Esophagus squamous epithelium (tissue), 5 donors: ENCODE measurements at regions not wholly inside any gene's neighbourhood (a gene's known extent, or its start where the extent isn't known, plus 50 kb on each side); places are given as distances from the start of the nearest gene placed in this dataset.

ENCODE experiments used
- DNase-seq: peaks from one replicate; lab custom pipeline; 2025; lab: John Stamatoyannopoulos, UW
- H3K27ac ChIP-seq, 4 donors: fragments of 200-600 bp; sonication (generic); one replicate each; pipeline ENCODE4 v1.5.1; 2016 to 2019; ENCODE audit warnings: mild to moderate bottlenecking in 1 of 4
- H3K27me3 ChIP-seq, 4 donors: fragments of 200-600 bp; sonication (generic); 1 replicate in 3 of 4; 2 replicates in 1 of 4; pipeline versions ENCODE4 v1.5.1 to v1.6.0; 2017 to 2021; ENCODE audit warnings: antibody characterized with exemption in 1 of 4
- H3K36me3 ChIP-seq, 3 donors: fragments of 200-600 bp; sonication (generic); one replicate each; pipeline ENCODE4 v1.5.1; 2016 to 2019
- H3K4me1 ChIP-seq, 3 donors: fragments of 200-600 bp; sonication (generic); one replicate each; pipeline ENCODE4 v1.5.1; 2017 to 2019
- H3K4me3 ChIP-seq, 4 donors: fragments of 200-600 bp; sonication (generic); 1 replicate in 3 of 4; 2 replicates in 1 of 4; pipeline ENCODE4 v1.5.1; 2016 to 2019; ENCODE audit warnings: mild to moderate bottlenecking in 2 of 4, moderate library complexity in 1 of 4
- H3K9me3 ChIP-seq, 3 donors: fragments of 200-600 bp; sonication (generic); one replicate each; pipeline ENCODE4 v1.5.1; 2016 to 2019
- CTCF ChIP-seq, 6 experiments: fragments of 450-650 bp in 4 of 6; fragments of 200-600 bp in 2 of 6; sonication (generic) in 2 of 6; IDR thresholded peaks; one replicate each; pipeline ENCODE4 v1.5.1; 2016 to 2019; ENCODE audit warnings: antibody characterized with exemption in 6 of 6, mild to moderate bottlenecking in 4 of 6, moderate library complexity in 4 of 6
- POLR2A ChIP-seq, 4 donors: fragments of 450-650 bp; IDR thresholded peaks; one replicate each; pipeline ENCODE4 v1.6.1; 2017; ENCODE audit warnings: antibody characterized with exemption in 4 of 4, mild to moderate bottlenecking in 4 of 4, moderate library complexity in 3 of 4
- WGBS, 2 donors: methylation state at CpG; one replicate each; pipeline ENCODE4 v1.1.5; 2018; 5-methylcytosine and 5-hydroxymethylcytosine counted together
- intact Hi-C: fragments of 100-400 bp; cut with DNase I; formaldehyde crosslinking; loops from one replicate; pipeline ENCODE4 v1.15.0; 2022
- donor health status: DM: yes; HTN: yes; CAD: no.

GRCh38 chr20:60160451-60161145, 202.4 kb downstream of the CDH26 start:
- Histone ChIP-seq H3K36me3 (no peaks in the 10 kb centered on the region), H3K4me1 (no peaks in the 10 kb centered on the region), H3K9me3 (no peaks in the 10 kb centered on the region), H3K27me3 (peaks cover 0 to 16% (median 0%) of the 10 kb centered on the region in 4 donors), H3K27ac (no peak overlapping the region), H3K4me3 (no peak overlapping the region)
- TF ChIP-seq CTCF (IDR thresholded peaks at IDR 0.05) (no peak), POLR2A (IDR thresholded peaks at IDR 0.05) (no peak)
- 68% methylated on average over 2 of the region's 2 CpGs for WGBS, 2 donors
- intact Hi-C loops: no loop called here
- DNase-seq: no peak

GRCh38 chr20:60167812-60168211, 209.6 kb downstream of the CDH26 start:
- 73 to 74% methylated on average over 1 of the region's 1 CpG for WGBS, 2 donors
- no peak for TF ChIP-seq CTCF (IDR thresholded peaks at IDR 0.05)
- intact Hi-C loops: no loop called here
- H3K27ac ChIP-seq: no peak overlapping the region
- no peak for DNase-seq
- H3K4me1 ChIP-seq: no peaks in the 10 kb centered on the region
- no peaks in the 10 kb centered on the region for H3K36me3 ChIP-seq
- H3K4me3 ChIP-seq: no peak overlapping the region
- no peaks in the 10 kb centered on the region for H3K9me3 ChIP-seq
- no peaks in the 10 kb centered on the region for H3K27me3 ChIP-seq

- no peak for DNase-seq
- WGBS, 2 donors: 78 to 88% methylated on average over 1 of the region's 1 CpG
- H3K27ac ChIP-seq: no peak overlapping the region
- H3K9me3 ChIP-seq: no peaks in the 10 kb centered on the region
- H3K4me3 ChIP-seq: no peak overlapping the region
- no peaks in the 10 kb centered on the region for H3K27me3 ChIP-seq
- intact Hi-C loops: no loop called here
- no peaks in the 10 kb centered on the region for H3K4me1 ChIP-seq
- TF ChIP-seq CTCF (IDR thresholded peaks at IDR 0.05) (no peak), POLR2A (IDR thresholded peaks at IDR 0.05) (no peak)
- no peaks in the 10 kb centered on the region for H3K36me3 ChIP-seq
Measured at GRCh38 chr20:60168963-60169362, 210.7 kb downstream of the CDH26 start.

- WGBS, 2 donors: 73% methylated on average over 3 of the region's 3 CpGs
- no peaks in the 10 kb centered on the region for H3K36me3 ChIP-seq
- H3K27ac ChIP-seq: no peak overlapping the region
- TF ChIP-seq CTCF (IDR thresholded peaks at IDR 0.05) (no peak), POLR2A (IDR thresholded peaks at IDR 0.05) (no peak)
- no peaks in the 10 kb centered on the region for H3K9me3 ChIP-seq
- no peaks in the 10 kb centered on the region for H3K27me3 ChIP-seq
- H3K4me1 ChIP-seq: no peaks in the 10 kb centered on the region
- DNase-seq: no peak
- intact Hi-C loops: no loop called here
- H3K4me3 ChIP-seq: no peak overlapping the region
Measured at GRCh38 chr20:60170116-60170515, 211.9 kb downstream of the CDH26 start.

- Histone ChIP-seq H3K27ac (no peak overlapping the region), H3K27me3 (no peaks in the 10 kb centered on the region), H3K36me3 (no peaks in the 10 kb centered on the region), H3K4me1 (no peaks in the 10 kb centered on the region), H3K9me3 (no peaks in the 10 kb centered on the region), H3K4me3 (no peak overlapping the region)
- DNase-seq: no peak
- intact Hi-C loops: no loop called here
- no peak for TF ChIP-seq CTCF (IDR thresholded peaks at IDR 0.05)
- no peak for TF ChIP-seq POLR2A (IDR thresholded peaks at IDR 0.05)
Measured at GRCh38 chr20:60171313-60171712, 213.1 kb downstream of the CDH26 start.
